GM12878 (cell line): ENCODE measurements at regions not wholly inside any gene's neighbourhood (a gene's known extent, or its start where the extent isn't known, plus 50 kb on each side); places are given as distances from the start of the nearest gene placed in this dataset.

Experiments
- ATAC-seq: fragments of 200-7000 bp; cut with Tn5 transposase; 3 replicates; pipeline ENCODE4 v1.9.1; 2020; ENCODE audit warnings: mild to moderate bottlenecking, moderate library complexity
- BruUV-seq: library from RNA; stranded (reverse); fragments of 400-500 nt; replicated peaks from 2 replicates; lab custom pipeline; 2021; lab: Mats Ljungman, UMichigan
- CTCF ChIA-PET: fragments of 300-600 bp; sonication (Branson Sonifier 250); formaldehyde crosslinking; extraction: SDS; loops from one replicate; lab custom pipeline; 2021; ENCODE audit warnings: inconsistent platforms; lab: Yijun Ruan, JAX
- POLR2A ChIA-PET: fragments of 350-600 bp; formaldehyde crosslinking; extraction: SDS; loops from one replicate; lab custom pipeline; 2021; ENCODE audit warnings: inconsistent platforms; lab: Charles Lee
- RAD21 ChIA-PET: fragments of 300-600 bp; sonication (Branson Sonifier 250); formaldehyde crosslinking; loops from one replicate; lab custom pipeline; 2023; ENCODE audit warnings: antibody characterized with exemption; ENCODE audit not compliant: unreplicated experiment; lab: Charles Lee
- SMC1A ChIA-PET: fragments of 300-600 bp; sonication (Branson Sonifier 250); formaldehyde crosslinking; loops from one replicate; lab custom pipeline; 2023; ENCODE audit not compliant: unreplicated experiment, uncharacterized antibody; lab: Charles Lee
- DNase-seq: peaks from one replicate; pipeline ENCODE4 v3.0.0-alpha.2; 2011; ENCODE audit warnings: low read depth, low spot score
- FAIRE-seq: peaks from 3 replicates; lab custom pipeline; 2011; peaks lifted over from hg19 to GRCh38; lab: Jason Lieb, UNC
- H2AFZ ChIP-seq: 2 replicates; pipeline ENCODE4 v1.6.0; 2011; ENCODE audit warnings: low read depth, low read length, control low read depth; ENCODE audit not compliant: control insufficient read depth
- H3K27ac ChIP-seq: 2 replicates; pipeline ENCODE4 v1.5.1; 2011; ENCODE audit warnings: control low read depth; ENCODE audit not compliant: control insufficient read depth, insufficient read depth
- H3K27me3 ChIP-seq, 2 experiments: replicated peaks in 1 of 2; 2 replicates each; pipeline versions ENCODE4 v1.6.0 to v1.6.1; 2011; ENCODE audit warnings: low read length in 1 of 2; ENCODE audit not compliant: control insufficient read depth in 2 of 2, insufficient read depth in 2 of 2
- H3K36me3 ChIP-seq, 2 experiments: 2 replicates each; pipeline ENCODE4 v1.5.1; 2011; ENCODE audit warnings: low read length in 1 of 2; ENCODE audit not compliant: control insufficient read depth in 2 of 2, insufficient read depth in 2 of 2
- H3K4me1 ChIP-seq: 2 replicates; pipeline ENCODE4 v1.6.1; 2011; ENCODE audit warnings: mild to moderate bottlenecking, low read length, moderate library complexity, mixed read lengths; ENCODE audit not compliant: control insufficient read depth, insufficient read depth
- H3K4me2 ChIP-seq: 2 replicates; pipeline ENCODE4 v1.6.0; 2011; ENCODE audit warnings: control low read depth; ENCODE audit not compliant: control insufficient read depth, insufficient read depth
- H3K4me3 ChIP-seq: fragments of 200-600 bp; sonication (generic); 2 replicates; pipeline ENCODE4 v1.5.1; 2016
- H3K79me2 ChIP-seq: 2 replicates; pipeline ENCODE4 v1.6.0; 2011; ENCODE audit warnings: low read length; ENCODE audit not compliant: control insufficient read depth, insufficient read depth
- H3K9ac ChIP-seq: 2 replicates; pipeline ENCODE4 v1.8.0; 2011; ENCODE audit warnings: low read length, control low read depth, mixed read lengths; ENCODE audit not compliant: control insufficient read depth, insufficient read depth
- H3K9me3 ChIP-seq: replicated peaks from 3 replicates; pipeline ENCODE4 v1.5.1; 2011; ENCODE audit warnings: mild to moderate bottlenecking, low read length; ENCODE audit not compliant: control insufficient read depth, insufficient read depth
- H4K20me1 ChIP-seq: 2 replicates; pipeline ENCODE4 v1.6.0; 2011; ENCODE audit not compliant: control insufficient read depth, insufficient read depth
- BCLAF1 ChIP-seq: fragments of 450-650 bp; IDR thresholded peaks from 2 replicates; pipeline ENCODE4 v1.6.1; 2017; ENCODE audit warnings: antibody characterized with exemption, mild to moderate bottlenecking, moderate library complexity
- BRCA1 ChIP-seq: IDR thresholded peaks from 2 replicates; pipeline ENCODE4 v1.6.1; 2011; ENCODE audit warnings: low read depth, low read length, improper control_type of control experiment
- CHD1 ChIP-seq: IDR thresholded peaks from 2 replicates; pipeline ENCODE4 v1.6.1; 2012; ENCODE audit warnings: low read depth, low read length, improper control_type of control experiment
- CHD2 ChIP-seq: IDR thresholded peaks from 2 replicates; pipeline ENCODE4 v1.6.1; 2011; ENCODE audit warnings: low read depth, low read length, improper control_type of control experiment, borderline replicate concordance
- CTCF ChIP-seq, 3 experiments: IDR thresholded peaks in 2 of 3; conservative IDR thresholded peaks in 1 of 3; 2 replicates each; pipeline ENCODE4 v1.5.1; 2011; ENCODE audit warnings: low read depth in 3 of 3, low read length in 3 of 3, mild to moderate bottlenecking in 3 of 3, control low read depth in 2 of 3, moderate library complexity in 2 of 3, inconsistent platforms in 1 of 3, mixed read lengths in 1 of 3; ENCODE audit not compliant: control insufficient read depth in 2 of 3, insufficient read depth in 1 of 3; ENCODE audit errors: extremely low read depth in 1 of 3
- EGR1 ChIP-seq, 2 experiments: IDR thresholded peaks; 1 replicate in 1 of 2; 2 replicates in 1 of 2; pipeline ENCODE4 v1.6.1; 2011 to 2012; ENCODE audit warnings: low read depth in 2 of 2, low read length in 2 of 2, borderline replicate concordance in 1 of 2, mild to moderate bottlenecking in 1 of 2, moderate library complexity in 1 of 2
- JUNB ChIP-seq: IDR thresholded peaks from 2 replicates; pipeline ENCODE4 v1.6.1; 2016; ENCODE audit warnings: antibody characterized with exemption, mild to moderate bottlenecking
- MAX ChIP-seq: IDR thresholded peaks from 2 replicates; pipeline ENCODE4 v1.6.1; 2012; ENCODE audit warnings: low read depth, low read length, improper control_type of control experiment
- NBN ChIP-seq: fragments of 450-650 bp; IDR thresholded peaks from 2 replicates; pipeline ENCODE4 v1.6.1; 2016
- NR2C1 ChIP-seq: fragments of 450-650 bp; IDR thresholded peaks from 2 replicates; pipeline ENCODE4 v1.6.1; 2017; ENCODE audit warnings: antibody characterized with exemption, mild to moderate bottlenecking, moderate library complexity
- POLR2A ChIP-seq: IDR thresholded peaks from 2 replicates; pipeline ENCODE4 v1.6.1; 2011; ENCODE audit warnings: low read depth, mild to moderate bottlenecking, low read length
- RCOR1 ChIP-seq: conservative IDR thresholded peaks from 2 replicates; pipeline ENCODE4 v1.6.1; 2012; ENCODE audit warnings: low read depth, low read length, improper control_type of control experiment
- RELB ChIP-seq: fragments of 450-650 bp; IDR thresholded peaks from 2 replicates; pipeline ENCODE4 v1.6.1; 2017; ENCODE audit warnings: low read depth, mild to moderate bottlenecking, moderate library complexity
- SIX5 ChIP-seq: IDR thresholded peaks from 2 replicates; pipeline ENCODE4 v1.6.1; 2011; ENCODE audit warnings: mild to moderate bottlenecking, low read depth, low read length, moderate library complexity; ENCODE audit not compliant: severe bottlenecking
- SUPT20H ChIP-seq: IDR thresholded peaks from 2 replicates; pipeline ENCODE4 v1.6.1; 2011; ENCODE audit warnings: low read depth, mild to moderate bottlenecking, low read length, moderate library complexity, borderline replicate concordance; ENCODE audit not compliant: control insufficient read depth
- SUZ12 ChIP-seq: fragments of 200-600 bp; sonication (generic); IDR thresholded peaks from one replicate; pipeline ENCODE4 v1.6.1; 2018; ENCODE audit warnings: antibody characterized with exemption, mild to moderate bottlenecking; ENCODE audit not compliant: unreplicated experiment
- ZNF207 ChIP-seq: fragments of 450-650 bp; IDR thresholded peaks from 2 replicates; pipeline ENCODE4 v1.6.1; 2014; ENCODE audit warnings: antibody characterized with exemption, mild to moderate bottlenecking, borderline replicate concordance
- WGBS: methylation state at CpG from one replicate; pipeline ENCODE4 v1.1.6; 2016; ENCODE audit warnings: low lambda C conversion rate; ENCODE audit not compliant: insufficient replicate concordance, insufficient coverage; ENCODE audit errors: missing lambda C conversion rate; 5-methylcytosine and 5-hydroxymethylcytosine counted together
- in situ Hi-C: fragments of 300-500 bp; cut with MboI; formaldehyde crosslinking; loops from 9 replicates; pipeline ENCODE4 v1.14.3; 2018; ENCODE audit warnings: mixed read lengths
- intact Hi-C: fragments of 100-400 bp; cut with micrococcal nuclease; formaldehyde crosslinking; loops from one replicate; pipeline ENCODE4 v1.14.2; 2022; ENCODE audit not compliant: unreplicated experiment

- Histone ChIP-seq H3K27me3 (no peaks in the 10 kb centered on the region), H2AFZ (no peak overlapping the region), H3K27ac (no peak overlapping the region), H3K4me2 (no peak overlapping the region), H3K4me3 (no peak overlapping the region), H3K79me2 (no peaks in the 10 kb centered on the region), H4K20me1 (no peaks in the 10 kb centered on the region), H3K9ac (no peak overlapping the region), H3K36me3 (no peaks in the 10 kb centered on the region), H3K9me3 (no peaks in the 10 kb centered on the region), H3K4me1 (peaks cover 20% of the 10 kb centered on the region)
- RAD21 ChIA-PET, result interaction anchor here (7.6 kb wide), 1 partner anchor 9 kb away, joined by 82 read pairs; no protein-coding TSS in a partner anchor
- CTCF ChIA-PET, result interaction anchor here (1.8 kb wide), 1 partner anchor 8 kb away, joined by 6 read pairs; no protein-coding TSS in a partner anchor
- POLR2A ChIA-PET, result no interaction called here
- in situ Hi-C loops, result no loop called here
- intact Hi-C loops, result no loop called here
- WGBS, result 95% methylated on average over 2 of the region's 2 CpGs
- no TSS peak for BruUV-seq
- FAIRE-seq (no peak), DNase-seq (no peak), ATAC-seq (no peak)
- SMC1A ChIA-PET, result interaction anchor here (8.8 kb wide), 1 partner anchor 7 kb away, joined by 111 read pairs; no protein-coding TSS in a partner anchor
- TF ChIP-seq BCLAF1 (no peak), CHD1 (no peak), POLR2A (no peak), NBN (no peak), MAX (no peak), JUNB (no peak), CHD2 (no peak), RCOR1 (no peak), BRCA1 (no peak), ZNF207 (no peak), SUPT20H (no peak), EGR1 (IDR thresholded peaks at IDR 0.05; ENCODE audit: borderline replicate concordance in 1 of 2, low read depth in 2 of 2, low read length in 2 of 2) (no peak), SIX5 (no peak), CTCF (IDR thresholded peaks at IDR 0.05 in 2 of 3, conservative IDR thresholded peaks at IDR 0.05 in 1 of 3; ENCODE audit: control insufficient read depth in 2 of 3, extremely low read depth in 1 of 3, insufficient read depth in 1 of 3, low read depth in 3 of 3, low read length in 3 of 3) (no peak), RELB (no peak), NR2C1 (no peak), SUZ12 (no peak)
These were observed 89.7 kb downstream of the FOXF2 start for GRCh38 chr6:1479095-1479494.
